ENCODE measurements at regions not wholly inside any gene's neighbourhood (a gene's known extent, or its start where the extent isn't known, plus 50 kb on each side); places are given as distances from the start of the nearest gene placed in this dataset.

GRCh38 chr12:93047118-93047517 lies 118.0 kb upstream of the EEA1 start:
- no peaks in the 10 kb centered on the region for H3K36me3 Mint-ChIP-seq (ENCODE audit: low read depth)
- no peak for TF ChIP-seq CTCF (IDR thresholded peaks at IDR 0.05)
- no peak overlapping the region for H3K27ac Mint-ChIP-seq
- DNase-seq, result no peak
- H3K4me1 Mint-ChIP-seq (ENCODE audit: low read depth), result peaks cover 8% of the 10 kb centered on the region
- peaks cover 1% of the 10 kb centered on the region; the same call in 1 of the 2 replicates for H3K27me3 Mint-ChIP-seq (ENCODE audit: insufficient read depth)
- H3K9me3 Mint-ChIP-seq, result no peaks in the 10 kb centered on the region
- H3K4me3 Mint-ChIP-seq, result no peak overlapping the region

GRCh38 chr12:93048656-93049055 lies 119.6 kb upstream of the EEA1 start:
- TF ChIP-seq CTCF (IDR thresholded peaks at IDR 0.05), result no peak
- peaks cover 8% of the 10 kb centered on the region for H3K4me1 Mint-ChIP-seq (ENCODE audit: low read depth)
- H3K36me3 Mint-ChIP-seq (ENCODE audit: low read depth), result no peaks in the 10 kb centered on the region
- H3K9me3 Mint-ChIP-seq, result no peaks in the 10 kb centered on the region
- DNase-seq, result no peak
- no peak overlapping the region for H3K4me3 Mint-ChIP-seq
- peaks cover 1% of the 10 kb centered on the region; the same call in 1 of the 2 replicates for H3K27me3 Mint-ChIP-seq (ENCODE audit: insufficient read depth)
- no peak overlapping the region for H3K27ac Mint-ChIP-seq

GRCh38 chr12:93050026-93050747 lies 121.1 kb upstream of the EEA1 start:
- Mint-ChIP-seq H3K27me3 (ENCODE audit: insufficient read depth) (no peaks in the 10 kb centered on the region; the same call in 1 of the 2 replicates), H3K9me3 (no peaks in the 10 kb centered on the region), H3K4me1 (ENCODE audit: low read depth) (peaks cover 8% of the 10 kb centered on the region), H3K36me3 (ENCODE audit: low read depth) (no peaks in the 10 kb centered on the region), H3K27ac (no peak overlapping the region), H3K4me3 (no peak overlapping the region)
- no peak for TF ChIP-seq CTCF (IDR thresholded peaks at IDR 0.05)
- peak; percentile 16 for DNase-seq

- no peak for DNase-seq
- Mint-ChIP-seq H3K4me3 (no peak overlapping the region), H3K9me3 (no peaks in the 10 kb centered on the region), H3K27ac (no peak overlapping the region), H3K27me3 (ENCODE audit: insufficient read depth) (no peaks in the 10 kb centered on the region; the same call in 1 of the 2 replicates), H3K36me3 (ENCODE audit: low read depth) (no peaks in the 10 kb centered on the region), H3K4me1 (ENCODE audit: low read depth) (peaks cover 8% of the 10 kb centered on the region)
- no peak for TF ChIP-seq CTCF (IDR thresholded peaks at IDR 0.05)
These were observed 121.6 kb upstream of the EEA1 start for GRCh38 chr12:93050748-93051081.

- H3K4me1 Mint-ChIP-seq (ENCODE audit: low read depth), result peaks cover 8% of the 10 kb centered on the region
- H3K27me3 Mint-ChIP-seq (ENCODE audit: insufficient read depth), result peaks cover 8% of the 10 kb centered on the region
- DNase-seq, result no peak
- H3K4me3 Mint-ChIP-seq, result no peak overlapping the region
- TF ChIP-seq CTCF (IDR thresholded peaks at IDR 0.05), result no peak
- H3K27ac Mint-ChIP-seq, result no peak overlapping the region
- no peaks in the 10 kb centered on the region for H3K36me3 Mint-ChIP-seq (ENCODE audit: low read depth)
- H3K9me3 Mint-ChIP-seq, result no peaks in the 10 kb centered on the region
These were observed 124.9 kb upstream of the EEA1 start for GRCh38 chr12:93054021-93054420.
